ENCODE measurements at regions not wholly inside any gene's neighbourhood (a gene's known extent, or its start where the extent isn't known, plus 50 kb on each side); places are given as distances from the start of the nearest gene placed in this dataset.
"Not testable (repeated sequence)": the region's sequence is repeated elsewhere in the genome, so short reads cannot be mapped to it uniquely, and the experiment has no call there.

DNA sequence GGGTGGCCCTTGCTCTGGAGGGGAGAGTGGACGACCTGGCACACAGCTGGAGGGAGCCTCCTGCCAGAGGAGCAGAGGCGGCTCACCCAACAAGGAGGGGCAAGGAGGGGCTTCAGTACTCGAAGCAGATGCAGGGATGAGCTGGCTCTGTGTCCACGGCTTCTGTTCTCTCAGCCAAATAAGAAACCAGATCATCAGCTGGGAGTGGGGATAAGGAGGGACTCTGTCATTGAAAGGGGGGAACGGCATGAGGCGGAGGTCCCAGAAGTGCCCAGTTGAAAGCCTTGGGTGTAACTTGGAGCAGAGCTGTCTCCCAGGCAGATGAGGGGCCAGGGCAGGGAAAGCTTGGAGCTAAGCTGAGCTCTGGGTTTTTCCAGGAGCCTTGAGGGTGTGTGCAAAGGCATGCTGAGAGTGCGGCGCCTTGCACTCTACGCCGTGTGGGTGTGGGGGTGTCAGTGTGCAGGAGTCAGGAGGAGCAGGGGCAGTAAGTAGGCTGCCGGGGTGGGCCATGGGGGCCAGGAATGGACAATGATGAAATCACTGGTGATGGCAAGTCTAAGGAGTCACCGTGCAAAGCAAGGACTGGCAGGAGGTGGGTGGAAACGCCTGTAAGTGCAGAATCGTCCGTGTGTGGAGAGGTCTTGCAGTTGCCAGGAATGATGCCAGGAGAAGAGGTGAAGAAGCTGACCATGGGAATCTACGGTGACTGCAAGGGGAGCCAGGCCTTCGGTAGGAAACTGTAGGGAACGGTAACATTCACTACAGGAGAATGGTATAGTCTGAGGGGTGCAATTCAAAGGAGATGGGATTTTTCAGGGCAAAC is 85.4 kb upstream of the FOXQ1 start:
- Mint-ChIP-seq H3K4me1 (no peaks in the 10 kb centered on the region), H3K4me3 (no peak overlapping the region), H3K9me3 (no peaks in the 10 kb centered on the region), H3K27ac (no peak overlapping the region), H3K36me3 (no peaks in the 10 kb centered on the region), H3K27me3 (peaks cover 8% of the 10 kb centered on the region)
- ATAC-seq (ENCODE audit: low read depth) = no peak
- no peak for DNase-seq (ENCODE audit: low spot score in 2 of 2)

DNA sequence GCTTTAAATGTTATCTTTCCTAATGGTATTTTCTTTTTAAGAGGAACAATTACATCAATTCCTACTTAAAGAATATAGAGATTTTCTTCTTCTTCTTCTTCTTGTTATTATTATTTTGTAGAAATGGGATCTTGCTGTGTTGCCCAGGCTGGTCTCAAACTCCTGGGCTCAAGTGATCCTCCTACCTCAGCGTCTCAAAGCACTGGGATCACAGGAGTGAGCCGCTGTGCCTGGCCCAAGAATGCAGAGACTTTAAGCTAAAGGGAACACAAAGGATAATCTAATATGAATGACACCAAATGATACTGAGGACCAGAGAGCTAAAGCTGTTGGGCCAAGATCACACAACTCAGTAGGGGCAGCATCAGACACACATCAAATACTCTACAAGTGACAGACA is 87.4 kb upstream of the FOXQ1 start:
- no peak overlapping the region for H3K27ac Mint-ChIP-seq
- no peak for ATAC-seq (ENCODE audit: low read depth)
- no peaks in the 10 kb centered on the region for H3K4me1 Mint-ChIP-seq
- no peak overlapping the region for H3K4me3 Mint-ChIP-seq
- peaks cover 5% of the 10 kb centered on the region for H3K27me3 Mint-ChIP-seq
- DNase-seq (ENCODE audit: low spot score in 2 of 2) = no peak
- no peaks in the 10 kb centered on the region for H3K9me3 Mint-ChIP-seq
- H3K36me3 Mint-ChIP-seq = no peaks in the 10 kb centered on the region

DNA sequence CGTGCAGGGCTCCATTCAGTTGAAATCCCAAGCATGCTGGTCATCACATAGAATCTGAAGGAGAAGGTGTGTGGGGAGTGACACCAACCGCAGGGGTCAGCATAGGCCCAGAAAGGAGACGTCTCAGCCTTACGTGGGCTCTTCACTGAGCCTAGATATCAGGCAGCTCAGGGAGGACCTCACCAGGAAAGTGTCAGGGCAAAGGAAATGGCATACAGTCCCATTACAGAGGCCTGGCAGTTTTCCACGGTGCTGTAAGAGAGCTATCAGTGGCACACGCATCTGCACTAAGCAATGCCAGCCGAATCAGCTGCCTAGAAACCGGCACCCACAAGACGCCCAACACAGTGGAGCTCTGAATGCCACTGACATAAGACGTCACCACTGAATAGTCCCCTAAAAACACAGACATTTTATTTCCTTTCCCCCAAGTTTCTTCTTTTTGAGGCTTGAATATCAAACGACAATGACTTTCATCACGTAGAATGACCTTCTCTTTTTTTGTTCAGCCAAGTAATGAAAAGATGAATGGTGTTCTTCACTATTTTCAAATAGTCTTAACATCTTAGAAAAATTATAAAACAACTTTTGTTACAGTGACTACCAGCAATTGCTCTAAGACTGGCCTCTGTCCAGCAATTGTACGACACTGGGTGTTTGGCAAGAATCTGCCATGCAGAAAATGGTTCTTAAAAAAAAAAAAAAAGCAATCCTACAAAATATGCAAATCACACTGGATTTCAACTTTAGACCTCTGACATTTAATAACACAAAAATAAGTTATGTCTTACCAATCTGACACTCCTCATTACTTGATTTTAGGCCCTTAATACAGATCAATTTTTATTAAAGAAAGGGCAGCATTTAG is 88.9 kb upstream of the FOXQ1 start:
- Mint-ChIP-seq H3K36me3 (no peaks in the 10 kb centered on the region), H3K27ac (no peak overlapping the region), H3K27me3 (peaks cover 3% of the 10 kb centered on the region), H3K4me3 (no peak overlapping the region), H3K4me1 (no peaks in the 10 kb centered on the region), H3K9me3 (no peaks in the 10 kb centered on the region)
- ATAC-seq (ENCODE audit: low read depth) = no peak
- no peak for DNase-seq (ENCODE audit: low spot score in 2 of 2)

DNA sequence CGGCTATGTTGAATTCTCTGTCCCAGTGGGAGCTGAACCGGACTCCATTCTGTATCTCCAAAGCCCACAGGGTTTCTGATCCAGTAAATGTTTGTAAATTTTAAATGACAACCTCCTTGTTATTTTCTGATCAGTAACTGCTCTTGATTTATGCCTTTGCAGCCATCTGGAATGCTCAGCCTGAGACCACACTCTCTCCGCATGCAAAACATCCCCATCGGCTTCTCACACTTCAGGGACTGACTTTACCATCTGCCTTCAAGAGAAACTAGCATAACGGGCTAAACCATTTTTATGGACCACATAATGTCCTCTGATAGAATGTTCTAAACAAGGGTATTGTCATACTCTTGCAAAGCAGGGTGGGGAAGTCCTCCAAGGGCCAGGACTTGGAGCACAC is 94.5 kb upstream of the FOXQ1 start:
- no peak for ATAC-seq (ENCODE audit: low read depth)
- Mint-ChIP-seq H3K36me3 (no peaks in the 10 kb centered on the region), H3K4me1 (no peaks in the 10 kb centered on the region), H3K27me3 (no peaks in the 10 kb centered on the region), H3K27ac (no peak overlapping the region), H3K9me3 (peaks cover 1% of the 10 kb centered on the region), H3K4me3 (no peak overlapping the region)
- no peak for DNase-seq (ENCODE audit: low spot score in 2 of 2)

DNA sequence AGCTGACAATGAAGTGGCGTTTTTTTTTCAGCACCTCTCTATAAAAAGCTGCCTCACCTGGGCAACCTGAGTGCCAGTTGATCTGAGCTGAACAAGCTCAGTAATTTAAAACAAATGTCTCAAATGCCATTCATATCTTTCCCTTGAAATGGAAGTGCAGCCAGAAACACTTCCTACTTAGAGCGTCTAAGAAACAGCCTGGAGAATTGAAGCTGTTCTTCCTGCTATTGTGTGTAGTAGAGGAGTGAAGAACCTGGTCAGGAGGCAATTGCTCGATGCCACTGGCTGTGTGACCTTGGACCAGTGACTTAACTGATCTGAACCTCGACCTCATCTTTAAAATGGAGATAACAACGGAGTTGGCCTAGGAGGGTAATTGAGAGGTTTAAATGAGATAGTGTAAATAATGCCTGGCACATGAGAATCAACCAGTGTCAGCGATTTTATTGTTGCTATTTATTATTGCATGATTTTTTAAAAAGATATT is 95.4 kb upstream of the FOXQ1 start:
- ATAC-seq (ENCODE audit: low read depth) = no peak

DNA sequence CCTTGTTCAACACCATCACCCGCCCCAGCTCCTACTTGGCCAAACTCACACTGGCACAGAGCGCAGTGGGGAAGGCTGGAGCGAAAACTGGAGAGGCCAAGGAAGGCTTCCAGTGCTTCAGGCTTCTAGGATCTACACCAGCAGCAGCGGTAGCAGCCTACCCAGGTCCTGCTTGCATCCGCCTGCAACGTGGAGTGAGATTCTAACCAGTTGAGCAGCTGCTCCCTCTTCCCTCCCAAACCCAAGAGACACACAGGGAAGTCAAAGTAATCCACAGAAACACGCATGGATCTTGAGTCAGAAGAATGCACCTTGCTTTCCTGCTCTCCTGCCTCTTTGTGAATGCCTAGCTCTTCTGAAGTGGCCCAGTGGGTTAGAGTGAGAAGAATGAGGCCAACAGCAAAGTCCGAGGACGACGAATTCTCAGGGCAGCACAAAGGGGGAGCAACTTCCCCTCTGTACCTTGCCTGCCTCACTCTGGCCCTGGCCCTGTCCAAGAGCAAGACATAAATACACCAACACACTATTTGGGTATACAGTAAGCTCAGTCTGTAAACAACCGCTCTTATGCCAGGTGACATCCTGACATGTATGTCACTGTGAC is 95.9 kb upstream of the FOXQ1 start:
- H3K4me1 Mint-ChIP-seq = no peaks in the 10 kb centered on the region
- H3K36me3 Mint-ChIP-seq = no peaks in the 10 kb centered on the region
- H3K27me3 Mint-ChIP-seq = no peaks in the 10 kb centered on the region
- no peak for ATAC-seq (ENCODE audit: low read depth)
- DNase-seq (ENCODE audit: low spot score in 2 of 2) = no peak
- peaks cover 1% of the 10 kb centered on the region for H3K9me3 Mint-ChIP-seq
- H3K27ac Mint-ChIP-seq = no peak overlapping the region
- no peak overlapping the region for H3K4me3 Mint-ChIP-seq

More for the DNA sequence above, 95.4 kb upstream of the FOXQ1 start:
- no peaks in the 10 kb centered on the region for H3K36me3 Mint-ChIP-seq
- H3K9me3 Mint-ChIP-seq = peaks cover 1% of the 10 kb centered on the region
- no peak overlapping the region for H3K27ac Mint-ChIP-seq
- no peaks in the 10 kb centered on the region for H3K27me3 Mint-ChIP-seq
- no peak for DNase-seq (ENCODE audit: low spot score in 2 of 2)
- no peak overlapping the region for H3K4me3 Mint-ChIP-seq
- no peaks in the 10 kb centered on the region for H3K4me1 Mint-ChIP-seq

DNA sequence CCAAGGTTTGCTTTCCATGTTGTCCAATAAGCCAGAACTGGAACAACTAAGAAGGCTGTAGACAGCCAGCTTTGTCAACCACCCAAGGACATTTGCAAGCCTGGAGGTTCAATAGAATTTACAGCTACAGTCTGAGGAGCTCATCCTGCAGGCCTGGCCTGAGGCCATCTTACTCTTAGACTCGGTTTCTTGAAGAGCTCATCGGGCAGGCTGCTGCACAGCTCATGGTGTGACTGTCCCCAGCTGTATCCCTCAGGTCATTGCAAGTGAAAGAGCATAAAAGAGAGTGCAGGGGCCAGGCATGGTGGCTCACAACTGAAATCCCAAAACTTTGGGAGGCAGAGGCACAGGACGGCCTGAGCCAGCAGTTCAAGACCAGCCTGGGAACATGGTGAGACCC is 96.9 kb upstream of the FOXQ1 start:
- ATAC-seq (ENCODE audit: low read depth) = no peak
- H3K4me1 Mint-ChIP-seq = no peaks in the 10 kb centered on the region

DNA sequence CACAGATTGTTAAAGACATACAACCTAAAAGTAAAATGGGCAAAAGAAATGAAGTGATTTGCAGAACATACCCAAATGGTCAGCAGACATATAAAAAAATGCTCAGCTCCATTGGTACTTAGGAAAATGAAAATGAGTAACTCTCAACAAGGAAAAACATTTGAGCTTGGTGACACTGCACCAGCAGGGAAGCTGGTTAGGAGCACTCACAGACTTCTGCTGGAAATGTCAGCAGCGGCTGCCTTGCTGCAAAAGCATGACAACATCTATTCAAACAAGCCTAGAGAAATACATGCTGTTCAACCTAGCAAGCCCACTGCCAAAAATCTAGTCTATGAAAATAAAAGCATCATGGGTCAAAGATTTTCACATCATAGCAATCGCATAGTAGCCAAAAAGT is 99.0 kb upstream of the FOXQ1 start:
- H3K27ac Mint-ChIP-seq = no peak overlapping the region
- DNase-seq (ENCODE audit: low spot score in 2 of 2) (no peak), ATAC-seq (ENCODE audit: low read depth) (no peak)
- peaks cover 5% of the 10 kb centered on the region for H3K27me3 Mint-ChIP-seq
- no peaks in the 10 kb centered on the region for H3K36me3 Mint-ChIP-seq
- H3K4me1 Mint-ChIP-seq = no peaks in the 10 kb centered on the region
- no peak overlapping the region for H3K4me3 Mint-ChIP-seq
- H3K9me3 Mint-ChIP-seq = peaks cover 1% of the 10 kb centered on the region

More for the DNA sequence above, 96.9 kb upstream of the FOXQ1 start:
- peaks cover 1% of the 10 kb centered on the region for H3K9me3 Mint-ChIP-seq
- H3K4me3 Mint-ChIP-seq = no peak overlapping the region
- H3K27ac Mint-ChIP-seq = no peak overlapping the region
- H3K36me3 Mint-ChIP-seq = no peaks in the 10 kb centered on the region
- no peaks in the 10 kb centered on the region for H3K27me3 Mint-ChIP-seq
- no peak for DNase-seq (ENCODE audit: low spot score in 2 of 2)

DNA sequence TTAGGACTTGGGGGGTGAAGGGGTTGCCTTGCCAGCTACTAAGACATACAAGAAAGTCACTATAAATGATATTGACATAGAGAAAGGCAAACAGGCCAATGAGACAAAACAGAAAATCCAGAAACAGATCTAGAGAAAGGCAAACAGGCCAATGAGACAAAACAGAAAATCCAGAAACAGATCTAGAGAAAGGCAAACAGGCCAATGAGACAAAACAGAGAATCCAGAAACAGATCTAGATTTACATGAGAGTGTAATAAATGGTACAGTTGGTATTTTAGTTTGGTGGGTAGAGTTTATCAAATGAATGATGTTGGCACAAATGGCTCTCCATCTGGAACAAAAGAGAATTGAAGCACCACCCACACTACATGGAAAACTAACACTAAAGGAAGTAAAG is 99.8 kb upstream of the FOXQ1 start:
- not testable (repeated sequence) for H3K4me1 Mint-ChIP-seq; H3K27ac Mint-ChIP-seq; H3K36me3 Mint-ChIP-seq; H3K9me3 Mint-ChIP-seq; H3K4me3 Mint-ChIP-seq; H3K27me3 Mint-ChIP-seq; DNase-seq (ENCODE audit: low spot score in 2 of 2); ATAC-seq (ENCODE audit: low read depth)

DNA sequence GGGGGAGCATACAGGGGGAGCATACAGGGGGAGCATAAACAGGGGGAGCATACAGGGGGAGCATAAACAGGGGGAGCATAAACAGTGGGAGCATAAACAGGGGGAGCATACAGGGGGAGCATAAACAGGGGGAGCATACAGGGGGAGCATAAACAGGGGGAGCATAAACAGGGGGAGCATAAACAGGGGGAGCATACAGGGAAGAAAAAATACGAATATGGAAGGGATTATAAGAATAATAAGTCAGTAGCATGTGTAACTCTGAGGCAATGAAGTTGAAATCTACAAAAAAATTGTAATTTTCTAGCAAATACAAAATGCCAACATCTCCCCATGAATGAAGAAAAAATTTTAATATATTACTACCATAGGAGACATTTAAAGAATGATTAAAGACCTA is 101.3 kb upstream of the FOXQ1 start:
- not testable (repeated sequence) for H3K9me3 Mint-ChIP-seq; H3K36me3 Mint-ChIP-seq; ATAC-seq (ENCODE audit: low read depth); H3K4me1 Mint-ChIP-seq; H3K27ac Mint-ChIP-seq; H3K4me3 Mint-ChIP-seq; DNase-seq (ENCODE audit: low spot score in 2 of 2)
- H3K27me3 Mint-ChIP-seq = peaks cover 14% of the 10 kb centered on the region

DNA sequence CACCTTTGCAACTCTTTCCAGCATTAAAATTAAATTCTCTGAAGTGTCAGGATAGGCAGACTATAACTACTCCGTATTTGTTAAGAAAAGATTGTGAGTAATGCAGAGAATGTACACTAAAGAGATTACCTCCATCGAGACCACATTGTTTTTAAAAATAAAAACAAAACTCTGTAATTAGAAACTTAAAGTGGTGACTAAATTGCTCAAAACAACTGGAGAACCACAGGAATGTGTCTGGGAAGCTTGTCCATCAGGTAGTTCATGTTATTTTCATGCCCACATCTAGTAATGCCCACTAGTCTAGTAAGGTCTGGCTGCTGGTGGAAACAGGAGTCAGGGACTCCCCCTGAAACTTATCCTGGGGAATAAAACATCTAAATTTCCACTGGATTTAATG is 103.0 kb upstream of the FOXQ1 start:
- ATAC-seq (ENCODE audit: low read depth) (no peak), DNase-seq (ENCODE audit: low spot score in 2 of 2) (no peak)
- H3K4me3 Mint-ChIP-seq = no peak overlapping the region
- no peaks in the 10 kb centered on the region for H3K4me1 Mint-ChIP-seq
- H3K36me3 Mint-ChIP-seq = no peaks in the 10 kb centered on the region
- H3K9me3 Mint-ChIP-seq = peaks cover 1% of the 10 kb centered on the region
- peaks cover 15% of the 10 kb centered on the region for H3K27me3 Mint-ChIP-seq
- H3K27ac Mint-ChIP-seq = no peak overlapping the region

DNA sequence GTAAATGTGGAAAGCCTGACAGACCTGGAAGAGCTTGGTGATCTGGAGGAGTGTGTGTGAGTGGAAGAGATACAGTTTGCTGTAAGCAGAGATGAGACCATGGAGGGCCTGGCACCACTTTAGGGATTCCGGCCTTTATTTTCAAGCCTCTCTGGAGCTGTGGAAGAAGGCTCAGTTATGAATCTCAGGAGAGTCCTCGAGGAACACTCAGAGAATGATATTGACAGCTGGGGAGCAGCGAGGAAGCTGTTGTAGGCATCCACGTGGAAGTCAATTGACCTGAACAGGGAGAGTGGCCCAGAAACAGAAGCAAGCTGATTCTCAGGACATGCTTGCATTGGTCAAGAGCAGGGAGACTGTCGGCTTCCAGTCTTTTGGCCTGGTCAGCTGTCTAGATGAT is 108.4 kb upstream of the FOXQ1 start:
- Mint-ChIP-seq H3K9me3 (no peaks in the 10 kb centered on the region), H3K27me3 (peaks cover 14% of the 10 kb centered on the region), H3K36me3 (no peaks in the 10 kb centered on the region), H3K4me3 (no peak overlapping the region), H3K27ac (no peak overlapping the region), H3K4me1 (no peaks in the 10 kb centered on the region)
- DNase-seq (ENCODE audit: low spot score in 2 of 2) (no peak), ATAC-seq (ENCODE audit: low read depth) (no peak)

DNA sequence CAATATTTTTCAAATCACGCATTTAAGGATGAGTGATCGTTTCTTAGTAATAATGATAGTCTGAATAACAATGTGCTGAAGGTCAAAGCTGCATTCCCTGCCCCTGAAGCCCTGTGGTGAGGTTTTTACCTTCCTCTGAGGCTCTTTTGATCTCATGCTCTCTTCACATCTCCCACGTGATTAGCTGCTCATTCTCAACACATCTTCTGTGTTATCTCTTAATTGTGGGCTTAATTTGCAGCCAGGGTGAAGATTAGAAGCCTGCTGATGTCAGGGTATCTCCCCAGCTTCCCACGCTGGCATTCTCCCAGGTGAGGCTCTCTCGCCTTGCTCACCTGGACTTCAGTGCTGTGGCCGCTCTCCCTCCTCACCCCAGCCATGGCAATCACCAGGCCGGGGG is 109.7 kb upstream of the FOXQ1 start:
- Mint-ChIP-seq H3K9me3 (no peaks in the 10 kb centered on the region), H3K36me3 (no peaks in the 10 kb centered on the region), H3K27ac (no peak overlapping the region), H3K4me3 (no peak overlapping the region), H3K27me3 (peaks cover 7% of the 10 kb centered on the region), H3K4me1 (no peaks in the 10 kb centered on the region)
- ATAC-seq (ENCODE audit: low read depth) (no peak), DNase-seq (ENCODE audit: low spot score in 2 of 2) (no peak)

DNA sequence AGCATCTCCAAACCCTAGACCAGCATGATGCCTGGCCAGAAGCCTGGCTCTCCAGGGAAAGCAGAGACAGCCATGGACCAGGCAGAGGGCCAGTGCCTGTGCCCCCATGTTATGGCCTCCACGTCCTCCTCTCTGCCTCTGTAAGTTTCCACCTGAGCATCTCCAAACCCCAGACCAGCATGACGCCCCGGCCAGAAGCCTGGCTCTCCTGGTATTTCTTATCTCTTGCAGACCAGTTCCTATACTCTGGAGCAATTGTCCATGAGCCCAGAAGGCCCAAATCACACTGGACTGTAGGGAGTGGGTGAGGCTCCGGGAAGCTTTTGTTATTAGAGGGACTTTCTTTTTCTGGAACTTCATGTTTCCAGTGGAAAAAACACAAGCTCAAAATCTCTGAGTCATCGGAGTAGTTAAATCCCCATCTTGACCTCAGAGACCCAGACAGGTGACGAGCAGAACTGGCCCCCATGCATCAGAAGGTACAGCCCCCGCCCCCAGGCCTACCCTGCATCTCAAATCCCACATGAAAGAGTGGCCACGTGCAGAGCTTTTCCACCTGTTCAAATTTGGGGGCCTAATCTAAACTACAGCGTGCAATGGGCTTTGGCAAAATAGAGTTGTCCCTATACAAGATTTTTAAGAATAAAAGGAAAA is 110.2 kb upstream of the FOXQ1 start:
- no peak for DNase-seq (ENCODE audit: low spot score in 2 of 2)
- H3K27ac Mint-ChIP-seq = no peak overlapping the region
- H3K9me3 Mint-ChIP-seq = no peaks in the 10 kb centered on the region
- H3K4me3 Mint-ChIP-seq = no peak overlapping the region
- no peak for ATAC-seq (ENCODE audit: low read depth)
- H3K4me1 Mint-ChIP-seq = no peaks in the 10 kb centered on the region
- H3K36me3 Mint-ChIP-seq = no peaks in the 10 kb centered on the region
- peaks cover 7% of the 10 kb centered on the region for H3K27me3 Mint-ChIP-seq

Data from memory B cell (primary cell).